ENCODE measurements at regions not wholly inside any gene's neighbourhood (a gene's known extent, or its start where the extent isn't known, plus 50 kb on each side); places are given as distances from the start of the nearest gene placed in this dataset.
A peak's percentile ranks its signal among the peaks of the same experiment; 100 is the strongest.

DNA sequence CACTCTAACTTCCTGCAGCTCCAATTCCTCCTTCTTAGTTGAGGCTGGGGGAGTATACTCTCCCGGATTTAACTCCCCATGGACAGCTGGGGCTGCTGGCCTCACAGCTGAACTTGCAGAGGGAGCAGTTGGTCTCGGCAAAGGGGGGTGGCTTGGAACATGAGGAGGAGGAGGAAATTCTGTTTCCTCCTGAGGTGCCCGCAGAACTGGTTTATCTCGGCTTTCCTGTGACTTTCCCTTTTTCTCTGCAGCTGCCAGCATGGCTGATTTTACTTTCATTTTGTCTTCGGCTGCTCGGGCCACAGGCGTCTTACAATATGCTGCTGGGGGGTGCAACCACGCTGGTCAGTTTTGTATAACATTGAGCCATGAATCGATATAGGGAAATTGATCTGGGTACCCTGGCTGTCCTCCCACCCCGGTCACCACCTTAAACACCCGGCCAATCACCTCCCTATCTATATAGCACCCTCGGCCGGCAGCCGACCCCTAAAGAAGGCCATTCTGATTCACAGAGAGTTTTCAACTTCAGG, 1317.6 kb downstream of the TMEM121 start:
- peak overlapping the region; percentile 64 for H3K27ac ChIP-seq
- 66% methylated on average over 14 of the region's 14 CpGs for WGBS
- H3K36me3 ChIP-seq, result no peaks in the 10 kb centered on the region
- peaks cover 4% of the 10 kb centered on the region for H3K27me3 ChIP-seq
- no peaks in the 10 kb centered on the region for H3K9me3 ChIP-seq
- DNase-seq (ENCODE audit: low spot score in 2 of 2), result no peak
- H3K4me3 ChIP-seq, result peak overlapping the region; percentile 44
- TF ChIP-seq POLR2A (IDR thresholded peaks at IDR 0.05) (no peak), POLR2AphosphoS5 (IDR thresholded peaks at IDR 0.05) (no peak), EP300 (IDR thresholded peaks at IDR 0.05) (no peak)
- TF ChIP-seq, protein P1, sequence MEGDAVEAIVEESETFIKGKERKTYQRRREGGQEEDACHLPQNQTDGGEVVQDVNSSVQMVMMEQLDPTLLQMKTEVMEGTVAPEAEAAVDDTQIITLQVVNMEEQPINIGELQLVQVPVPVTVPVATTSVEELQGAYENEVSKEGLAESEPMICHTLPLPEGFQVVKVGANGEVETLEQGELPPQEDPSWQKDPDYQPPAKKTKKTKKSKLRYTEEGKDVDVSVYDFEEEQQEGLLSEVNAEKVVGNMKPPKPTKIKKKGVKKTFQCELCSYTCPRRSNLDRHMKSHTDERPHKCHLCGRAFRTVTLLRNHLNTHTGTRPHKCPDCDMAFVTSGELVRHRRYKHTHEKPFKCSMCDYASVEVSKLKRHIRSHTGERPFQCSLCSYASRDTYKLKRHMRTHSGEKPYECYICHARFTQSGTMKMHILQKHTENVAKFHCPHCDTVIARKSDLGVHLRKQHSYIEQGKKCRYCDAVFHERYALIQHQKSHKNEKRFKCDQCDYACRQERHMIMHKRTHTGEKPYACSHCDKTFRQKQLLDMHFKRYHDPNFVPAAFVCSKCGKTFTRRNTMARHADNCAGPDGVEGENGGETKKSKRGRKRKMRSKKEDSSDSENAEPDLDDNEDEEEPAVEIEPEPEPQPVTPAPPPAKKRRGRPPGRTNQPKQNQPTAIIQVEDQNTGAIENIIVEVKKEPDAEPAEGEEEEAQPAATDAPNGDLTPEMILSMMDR (IDR thresholded peaks at IDR 0.05), result no peak
- peaks cover 4% of the 10 kb centered on the region for H3K4me1 ChIP-seq

DNA sequence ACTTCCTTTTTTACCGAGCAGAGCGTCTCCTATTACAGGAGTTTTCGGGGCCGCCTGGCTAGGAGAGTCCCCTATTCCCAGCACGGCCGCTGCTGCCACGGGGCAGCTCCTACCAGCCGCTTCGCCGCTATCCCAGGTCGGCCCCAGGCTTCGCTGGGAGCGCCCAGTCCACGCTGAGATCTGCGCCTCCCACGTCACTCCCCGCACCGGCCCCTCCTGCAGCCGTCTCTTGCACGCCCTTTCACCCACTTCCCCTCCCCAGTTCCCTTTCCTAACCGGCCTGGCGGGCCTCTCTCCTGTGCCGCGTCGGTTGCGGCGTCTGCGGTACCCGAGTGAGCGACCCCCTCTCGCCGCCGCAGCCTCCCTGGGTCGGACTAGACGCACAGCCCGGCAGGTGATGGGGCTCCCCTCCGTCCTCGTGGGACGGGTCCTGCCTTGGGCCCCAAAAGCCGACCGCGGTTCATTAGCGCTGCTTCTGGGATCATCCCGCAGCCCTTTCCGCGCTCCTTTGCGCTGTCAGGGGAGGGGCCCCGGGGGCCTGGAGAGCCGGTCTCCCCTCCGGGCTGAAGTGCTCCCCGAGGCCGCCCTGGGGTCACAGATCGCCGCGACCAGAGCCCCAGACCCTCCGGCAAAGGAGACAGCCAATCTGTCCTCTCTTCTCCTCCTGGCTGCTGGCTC, 1318.4 kb downstream of the TMEM121 start:
- peaks cover 4% of the 10 kb centered on the region for H3K27me3 ChIP-seq
- H3K36me3 ChIP-seq, result no peaks in the 10 kb centered on the region
- peak overlapping the region; percentile 64 for H3K27ac ChIP-seq
- H3K9me3 ChIP-seq, result no peaks in the 10 kb centered on the region
- peak overlapping the region; percentile 44 for H3K4me3 ChIP-seq
- DNase-seq (ENCODE audit: low spot score in 2 of 2), result peak; percentile 82
- 55% methylated on average over 37 of the region's 56 CpGs for WGBS
- H3K4me1 ChIP-seq, result peaks cover 4% of the 10 kb centered on the region
- TF ChIP-seq, protein P1 (IDR thresholded peaks at IDR 0.05), result no peak
- TF ChIP-seq POLR2A (IDR thresholded peaks at IDR 0.05), result no peak
- no peak for TF ChIP-seq POLR2AphosphoS5 (IDR thresholded peaks at IDR 0.05)
- no peak for TF ChIP-seq EP300 (IDR thresholded peaks at IDR 0.05)

DNA sequence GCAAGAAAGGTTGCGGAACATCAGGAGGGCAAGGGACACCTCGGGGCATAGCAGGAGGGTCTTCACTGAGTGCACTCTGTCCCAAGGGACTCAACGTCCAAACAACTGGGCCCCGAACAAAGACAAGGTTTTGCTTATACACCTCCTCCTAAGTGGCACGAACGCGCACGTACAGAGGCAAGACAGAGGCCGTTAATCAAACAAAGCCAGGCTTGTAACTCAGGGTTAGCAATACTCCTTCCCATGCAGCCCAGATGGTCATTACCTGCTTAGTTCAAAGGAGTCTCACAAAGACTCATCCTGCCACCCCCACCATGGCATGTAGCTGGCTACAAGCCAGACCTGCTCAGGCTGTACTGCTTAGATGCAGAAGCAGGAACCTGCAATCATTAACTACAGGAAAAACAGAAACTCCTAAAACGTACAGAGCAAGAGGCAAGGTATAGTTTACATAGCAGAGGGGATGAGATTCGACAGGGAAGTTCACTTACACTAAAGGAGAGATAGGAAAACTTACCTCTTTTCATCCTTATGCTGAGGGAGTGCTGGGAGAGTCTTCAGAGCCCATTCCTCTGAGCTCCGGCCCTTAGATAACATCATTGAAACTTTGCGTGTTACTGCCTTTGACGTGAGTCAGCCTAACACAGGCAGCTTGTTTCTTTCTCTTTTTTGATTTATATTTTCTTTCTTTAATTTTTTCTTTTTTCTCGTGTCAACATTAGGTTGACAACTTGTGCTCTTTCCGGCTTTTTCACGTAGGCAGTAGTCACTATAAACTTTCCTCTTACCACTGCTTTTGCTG, 1319.1 kb downstream of the TMEM121 start:
- H3K9me3 ChIP-seq, result no peaks in the 10 kb centered on the region
- no peaks in the 10 kb centered on the region for H3K36me3 ChIP-seq
- no peak for DNase-seq (ENCODE audit: low spot score in 2 of 2)
- peaks cover 4% of the 10 kb centered on the region for H3K4me1 ChIP-seq
- peaks cover 4% of the 10 kb centered on the region for H3K27me3 ChIP-seq
- WGBS, result 60% methylated on average over 16 of the region's 17 CpGs
- no peak for TF ChIP-seq EP300 (IDR thresholded peaks at IDR 0.05)
- no peak for TF ChIP-seq POLR2AphosphoS5 (IDR thresholded peaks at IDR 0.05)
- no peak for TF ChIP-seq POLR2A (IDR thresholded peaks at IDR 0.05)
- TF ChIP-seq, protein P1 (IDR thresholded peaks at IDR 0.05), result no peak
- H3K4me3 ChIP-seq, result peak overlapping the region; percentile 44
- H3K27ac ChIP-seq, result peak overlapping the region; percentile 64

DNA sequence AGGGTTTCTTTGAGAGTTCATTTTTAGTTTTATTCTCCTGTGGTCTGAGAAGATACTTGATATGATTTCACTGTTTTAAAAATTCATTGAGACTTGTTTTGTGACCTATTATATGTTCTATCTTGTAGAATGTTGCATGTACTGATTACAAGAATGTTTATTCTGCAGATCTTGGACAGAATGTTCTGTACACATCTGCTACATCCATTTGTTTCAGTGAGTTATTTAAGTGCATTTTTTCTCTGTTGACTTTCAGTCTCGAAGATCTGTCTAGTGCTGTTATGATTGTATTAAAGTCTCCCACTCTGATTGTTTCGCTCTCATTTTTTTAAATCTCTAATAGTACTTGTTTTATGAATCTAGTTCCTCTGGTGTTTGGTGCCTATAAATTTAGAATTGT, 1319.8 kb downstream of the TMEM121 start:
- H3K4me3 ChIP-seq, result peak overlapping the region; percentile 44

More for the DNA sequence above, 1319.8 kb downstream of the TMEM121 start:
- Histone ChIP-seq H3K9me3 (no peaks in the 10 kb centered on the region), H3K27me3 (peaks cover 4% of the 10 kb centered on the region), H3K36me3 (no peaks in the 10 kb centered on the region), H3K27ac (peak overlapping the region; percentile 39), H3K4me1 (peaks cover 4% of the 10 kb centered on the region)
- 65% methylated on average over 2 of the region's 2 CpGs for WGBS
- no peak for TF ChIP-seq EP300 (IDR thresholded peaks at IDR 0.05)
- TF ChIP-seq POLR2AphosphoS5 (IDR thresholded peaks at IDR 0.05), result no peak
- TF ChIP-seq, protein P1 (IDR thresholded peaks at IDR 0.05), result no peak
- TF ChIP-seq POLR2A (IDR thresholded peaks at IDR 0.05), result no peak
- no peak for DNase-seq (ENCODE audit: low spot score in 2 of 2)
